Stomach (tissue), 8 donors: ENCODE measurements at regions not wholly inside any gene's neighbourhood (a gene's known extent, or its start where the extent isn't known, plus 50 kb on each side); places are given as distances from the start of the nearest gene placed in this dataset.

Experiments used
- DNase-seq, 2 donors: peaks; one replicate each; pipeline versions ENCODE4 v3.0.0 to v3.0.0-alpha.2; 2013 to 2019
- H3K27ac ChIP-seq, 5 donors: fragments of 200-600 bp in 4 of 5; sonication (generic) in 4 of 5; one replicate each; pipeline ENCODE4 v1.5.1; 2013 to 2019; ENCODE audit warnings: mild to moderate bottlenecking in 1 of 5, moderate library complexity in 1 of 5
- H3K27me3 ChIP-seq, 3 donors: fragments of 200-600 bp; sonication (generic); one replicate each; pipeline ENCODE4 v1.5.1; 2017 to 2019; ENCODE audit warnings: mixed run types in 1 of 3
- H3K36me3 ChIP-seq, 4 donors: fragments of 200-600 bp; sonication (generic); 1 replicate in 3 of 4; 2 replicates in 1 of 4; pipeline ENCODE4 v1.5.1; 2016 to 2019
- H3K4me1 ChIP-seq, 4 donors: fragments of 200-600 bp; sonication (generic); one replicate each; pipeline ENCODE4 v1.5.1; 2016 to 2019
- H3K4me3 ChIP-seq, 4 donors: fragments of 200-600 bp; sonication (generic) in 3 of 4; one replicate each; pipeline ENCODE4 v1.5.1; 2016 to 2019; ENCODE audit warnings: mild to moderate bottlenecking in 1 of 4
- H3K9me3 ChIP-seq, 4 donors: fragments of 200-600 bp; sonication (generic); one replicate each; pipeline ENCODE4 v1.5.1; 2016 to 2019
- EP300 ChIP-seq: sonication (generic); formaldehyde crosslinking; IDR thresholded peaks from one replicate; pipeline ENCODE4 v1.6.1; 2017; ENCODE audit warnings: antibody characterized with exemption
- POLR2A ChIP-seq, 4 donors: fragments of 450-650 bp; IDR thresholded peaks; one replicate each; pipeline ENCODE4 v1.6.1; 2016; ENCODE audit warnings: antibody characterized with exemption in 4 of 4, control low read depth in 2 of 4, mild to moderate bottlenecking in 1 of 4, moderate library complexity in 1 of 4
- POLR2AphosphoS5 ChIP-seq, 3 donors: sonication (generic); formaldehyde crosslinking; IDR thresholded peaks; one replicate each; pipeline ENCODE4 v1.6.1; 2016; ENCODE audit warnings: antibody characterized with exemption in 3 of 3
- WGBS, 5 donors: extraction: QIAGEN DNeasy Blood & Tissue Kit in 3 of 5; methylation state at CpG; one replicate each; pipeline versions ENCODE4 v1.1.5 to v1.1.7; 2013 to 2018; 5-methylcytosine and 5-hydroxymethylcytosine counted together
- intact Hi-C: fragments of 100-400 bp; cut with DNase I; formaldehyde crosslinking; loops from one replicate; pipeline ENCODE4 v1.15.1; 2023; ENCODE audit warnings: low total_unique reads
- TF ChIP-seq, protein P1 (sequence below), 7 experiments: fragments of 450-650 bp in 4 of 7; fragments of 200-600 bp in 3 of 7; sonication (generic) in 3 of 7; IDR thresholded peaks; one replicate each; pipeline ENCODE4 v1.5.1; 2016 to 2019; ENCODE audit warnings: antibody characterized with exemption in 7 of 7, control low read depth in 2 of 7, mild to moderate bottlenecking in 1 of 7
- donor health status: healthy with polysubstance abuse.
- donor health status: Bipolar disorder and iron deficiency.
- donor health status: healthy.

DNA sequence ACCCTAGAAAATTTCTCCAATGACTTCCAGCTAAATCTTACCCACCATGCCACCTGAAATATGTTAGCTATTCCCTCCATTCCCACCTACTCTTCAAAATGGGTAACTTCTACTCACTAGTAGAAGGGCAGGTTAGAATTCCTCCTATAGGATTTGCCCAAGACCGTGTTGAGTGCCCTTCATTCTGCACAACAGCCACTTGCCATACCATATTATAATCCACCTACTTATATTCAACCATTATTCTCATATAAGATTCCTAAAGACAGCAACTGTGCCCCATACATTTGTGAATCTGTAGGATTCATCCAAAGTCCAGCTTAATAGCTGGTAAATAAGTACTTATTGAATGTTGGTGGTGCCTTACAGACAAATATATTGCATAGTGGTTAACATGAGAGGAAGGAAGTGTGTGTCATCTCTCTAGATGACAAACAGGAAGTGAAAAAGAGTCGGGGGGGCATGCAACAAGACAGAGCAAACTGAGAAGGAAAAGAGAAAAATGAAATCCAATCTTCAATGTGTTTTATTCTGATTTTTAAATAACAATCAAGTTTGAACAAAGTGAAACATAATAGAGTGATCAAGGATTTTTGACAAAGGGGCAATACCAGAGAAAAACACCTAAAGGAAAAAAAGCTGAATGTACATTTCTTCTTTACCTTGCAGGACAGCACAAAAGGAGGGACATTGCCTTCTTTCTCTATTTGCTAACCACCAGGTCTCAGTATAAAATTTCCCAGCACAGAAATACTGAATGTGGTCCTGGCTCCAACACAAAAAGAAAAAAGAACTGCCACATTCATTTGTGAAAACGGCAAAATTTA, 389.3 kb upstream of the USP15 start:
- DNase-seq: peak in 1 of 2 donors; percentile 7
- intact Hi-C loops: no loop called here
- TF ChIP-seq, protein P1, sequence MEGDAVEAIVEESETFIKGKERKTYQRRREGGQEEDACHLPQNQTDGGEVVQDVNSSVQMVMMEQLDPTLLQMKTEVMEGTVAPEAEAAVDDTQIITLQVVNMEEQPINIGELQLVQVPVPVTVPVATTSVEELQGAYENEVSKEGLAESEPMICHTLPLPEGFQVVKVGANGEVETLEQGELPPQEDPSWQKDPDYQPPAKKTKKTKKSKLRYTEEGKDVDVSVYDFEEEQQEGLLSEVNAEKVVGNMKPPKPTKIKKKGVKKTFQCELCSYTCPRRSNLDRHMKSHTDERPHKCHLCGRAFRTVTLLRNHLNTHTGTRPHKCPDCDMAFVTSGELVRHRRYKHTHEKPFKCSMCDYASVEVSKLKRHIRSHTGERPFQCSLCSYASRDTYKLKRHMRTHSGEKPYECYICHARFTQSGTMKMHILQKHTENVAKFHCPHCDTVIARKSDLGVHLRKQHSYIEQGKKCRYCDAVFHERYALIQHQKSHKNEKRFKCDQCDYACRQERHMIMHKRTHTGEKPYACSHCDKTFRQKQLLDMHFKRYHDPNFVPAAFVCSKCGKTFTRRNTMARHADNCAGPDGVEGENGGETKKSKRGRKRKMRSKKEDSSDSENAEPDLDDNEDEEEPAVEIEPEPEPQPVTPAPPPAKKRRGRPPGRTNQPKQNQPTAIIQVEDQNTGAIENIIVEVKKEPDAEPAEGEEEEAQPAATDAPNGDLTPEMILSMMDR (IDR thresholded peaks at IDR 0.05): no peak
- TF ChIP-seq EP300 (no peak), POLR2A (IDR thresholded peaks at IDR 0.05) (no peak), POLR2AphosphoS5 (IDR thresholded peaks at IDR 0.05) (no peak)
- Histone ChIP-seq H3K27ac (peak overlapping the region in 1 of 5 donors; percentile 23), H3K27me3 (no peaks in the 10 kb centered on the region), H3K4me3 (no peak overlapping the region), H3K4me1 (no peaks in the 10 kb centered on the region), H3K9me3 (no peaks in the 10 kb centered on the region), H3K36me3 (no peaks in the 10 kb centered on the region)
- WGBS, 5 donors: 68 to 81% (median 76%) methylated on average over 3 of the region's 3 CpGs

DNA sequence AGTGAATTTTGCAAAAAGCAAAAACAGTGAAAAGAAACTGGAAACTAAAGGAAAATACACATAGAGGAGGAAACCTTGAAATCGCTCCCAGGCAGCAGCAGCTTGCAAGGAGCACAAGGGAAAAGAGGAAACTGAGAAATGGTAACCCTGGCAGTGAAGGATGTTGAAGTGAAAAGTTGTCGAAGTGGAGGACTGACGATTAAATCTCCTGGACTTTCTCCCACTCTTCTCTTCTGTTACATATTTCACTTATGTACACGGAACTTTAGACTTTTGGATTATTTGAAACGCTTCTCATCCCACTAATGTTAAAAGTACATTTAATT, 388.8 kb upstream of the USP15 start:
- 68 to 87% (median 82%) methylated on average over 5 of the region's 5 CpGs for WGBS, 5 donors
- intact Hi-C loops: no loop called here
- no peaks in the 10 kb centered on the region for H3K9me3 ChIP-seq
- peak overlapping the region in 1 of 5 donors; percentile 23 for H3K27ac ChIP-seq
- no peak for TF ChIP-seq POLR2AphosphoS5 (IDR thresholded peaks at IDR 0.05)
- TF ChIP-seq, protein P1 (IDR thresholded peaks at IDR 0.05): no peak
- no peak for TF ChIP-seq POLR2A (IDR thresholded peaks at IDR 0.05)
- TF ChIP-seq EP300: no peak
- no peaks in the 10 kb centered on the region for H3K27me3 ChIP-seq
- no peak overlapping the region for H3K4me3 ChIP-seq
- no peaks in the 10 kb centered on the region for H3K4me1 ChIP-seq
- DNase-seq: no peak
- H3K36me3 ChIP-seq: no peaks in the 10 kb centered on the region

DNA sequence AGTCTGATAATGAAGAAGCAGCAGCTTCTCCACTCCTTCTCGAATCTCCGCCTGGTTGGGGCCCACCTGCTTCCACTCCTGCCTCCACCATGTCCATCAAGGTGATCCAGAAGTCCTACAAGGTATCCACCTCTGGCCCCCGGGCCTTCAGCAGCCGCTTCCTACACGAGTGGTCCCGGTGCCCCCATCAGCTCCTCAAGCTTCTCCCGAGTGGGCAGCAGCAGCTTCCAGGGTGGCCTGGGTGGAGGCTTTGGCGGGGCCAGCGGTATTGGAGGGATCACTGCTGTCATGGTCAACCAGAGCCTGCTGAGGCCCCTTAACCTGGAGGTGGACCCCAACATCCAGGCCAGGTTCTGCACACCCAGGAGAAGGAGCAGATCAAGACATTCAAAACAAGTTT, 381.0 kb upstream of the USP15 start:
- intact Hi-C loops: no loop called here
- no peaks in the 10 kb centered on the region for H3K27me3 ChIP-seq
- no peak for TF ChIP-seq POLR2A (IDR thresholded peaks at IDR 0.05)
- no peak for TF ChIP-seq POLR2AphosphoS5 (IDR thresholded peaks at IDR 0.05)
- TF ChIP-seq EP300: no peak
- TF ChIP-seq, protein P1 (IDR thresholded peaks at IDR 0.05): no peak
- H3K4me1 ChIP-seq: no peaks in the 10 kb centered on the region
- H3K36me3 ChIP-seq: no peaks in the 10 kb centered on the region
- H3K4me3 ChIP-seq: no peak overlapping the region
- no peak overlapping the region for H3K27ac ChIP-seq
- no peaks in the 10 kb centered on the region for H3K9me3 ChIP-seq
- 82 to 94% (median 90%) methylated on average over 2 to 9 of the region's 9 CpGs for WGBS, 5 donors
- no peak for DNase-seq

DNA sequence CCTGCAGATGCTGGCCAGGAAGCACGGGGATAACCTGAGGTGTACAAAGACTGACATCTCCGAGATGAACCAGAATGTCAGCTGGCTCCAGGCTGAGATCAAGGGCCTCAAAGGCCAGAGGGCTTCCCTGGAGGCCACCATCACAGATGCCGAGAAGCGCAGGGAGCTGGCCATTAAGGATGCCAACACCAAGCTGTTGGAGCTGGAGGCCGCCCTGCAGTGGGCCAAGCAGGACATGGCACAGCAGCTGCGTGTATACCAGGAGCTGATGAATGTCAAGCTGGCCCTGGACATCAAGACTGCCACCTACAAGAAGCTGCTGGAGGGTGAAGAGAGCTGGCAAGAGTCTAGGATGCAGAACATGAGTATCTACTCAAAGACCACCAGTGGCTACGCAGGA, 380.0 kb upstream of the USP15 start:
- WGBS, 5 donors: 79 to 83% (median 80%) methylated on average over 7 of the region's 7 CpGs
- no peaks in the 10 kb centered on the region for H3K27me3 ChIP-seq
- DNase-seq: no peak
- no peaks in the 10 kb centered on the region for H3K9me3 ChIP-seq
- no peaks in the 10 kb centered on the region for H3K36me3 ChIP-seq
- H3K27ac ChIP-seq: no peak overlapping the region
- H3K4me3 ChIP-seq: no peak overlapping the region
- TF ChIP-seq EP300: no peak
- no peak for TF ChIP-seq POLR2AphosphoS5 (IDR thresholded peaks at IDR 0.05)
- no peak for TF ChIP-seq POLR2A (IDR thresholded peaks at IDR 0.05)
- TF ChIP-seq, protein P1 (IDR thresholded peaks at IDR 0.05): no peak
- H3K4me1 ChIP-seq: no peaks in the 10 kb centered on the region
- intact Hi-C loops: no loop called here
